ENCODE measurements at regions not wholly inside any gene's neighbourhood (a gene's known extent, or its start where the extent isn't known, plus 50 kb on each side); places are given as distances from the start of the nearest gene placed in this dataset.

DNA sequence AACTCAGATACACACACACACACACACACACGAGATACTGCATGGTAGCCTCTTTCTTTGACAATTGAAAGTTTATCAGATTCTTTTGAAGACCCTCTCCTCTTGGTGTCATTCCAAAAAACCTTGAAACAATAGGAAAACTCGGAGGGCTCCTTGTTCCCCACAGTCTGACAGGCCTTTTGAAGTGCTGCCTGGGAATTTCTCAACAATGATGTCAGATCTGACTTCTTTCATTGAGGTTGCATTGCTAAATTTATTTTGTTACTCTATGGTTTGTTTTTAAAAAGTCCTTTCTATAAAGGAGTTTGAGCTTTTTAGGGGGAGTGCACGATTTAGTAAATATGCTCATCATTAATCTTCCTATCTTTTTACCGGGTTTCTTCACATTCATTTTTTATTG lies 583.9 kb downstream of the SEMA5A start:
- TF ChIP-seq POLR2A (IDR thresholded peaks at IDR 0.05; ENCODE audit: low read depth, low read length), result no peak
- TF ChIP-seq TAF1 (IDR thresholded peaks at IDR 0.05; ENCODE audit: borderline replicate concordance, low read depth, low read length), result no peak
